HCT116 (cell line): ENCODE measurements at regions not wholly inside any gene's neighbourhood (a gene's known extent, or its start where the extent isn't known, plus 50 kb on each side); places are given as distances from the start of the nearest gene placed in this dataset.

Source experiments
- EZH2 ChIP-seq: fragments of 200-600 bp; sonication (generic); IDR thresholded peaks from 2 replicates; pipeline ENCODE4 v1.6.1; 2017; ENCODE audit warnings: antibody characterized with exemption, mixed run types
- EZH2phosphoT487 ChIP-seq: fragments of 200-600 bp; IDR thresholded peaks from 2 replicates; pipeline ENCODE4 v1.6.1; 2018; ENCODE audit warnings: antibody characterized with exemption, borderline replicate concordance
- JUND ChIP-seq: IDR thresholded peaks from 2 replicates; pipeline ENCODE4 v1.6.1; 2012
- POLR2AphosphoS5 ChIP-seq: IDR thresholded peaks from 2 replicates; pipeline ENCODE4 v1.6.1; 2011; ENCODE audit warnings: mild to moderate bottlenecking, low read depth, low read length, moderate library complexity
- SP1 ChIP-seq: IDR thresholded peaks from 2 replicates; pipeline ENCODE4 v1.6.1; 2012; ENCODE audit warnings: low read depth
- SRF ChIP-seq: IDR thresholded peaks from 2 replicates; pipeline ENCODE4 v1.6.1; 2012; ENCODE audit warnings: low read depth
- TF ChIP-seq, protein P1 (sequence below), 3 experiments: fragments of 200-600 bp in 1 of 3; sonication (generic) in 1 of 3; IDR thresholded peaks in 2 of 3; conservative IDR thresholded peaks in 1 of 3; 2 replicates each; pipeline ENCODE4 v1.5.1; 2012 to 2017; ENCODE audit warnings: low read depth in 2 of 3, low read length in 2 of 3, antibody characterized with exemption in 1 of 3, borderline replicate concordance in 1 of 3, control low read depth in 1 of 3, mild to moderate bottlenecking in 1 of 3, mixed read lengths in 1 of 3, mixed run types in 1 of 3, moderate library complexity in 1 of 3; ENCODE audit not compliant: insufficient read depth in 1 of 3
- TF ChIP-seq, protein P2 (sequence below): IDR thresholded peaks from 2 replicates; pipeline ENCODE4 v1.6.1; 2012
- TF ChIP-seq, protein P3 (sequence below): IDR thresholded peaks from 2 replicates; pipeline ENCODE4 v1.6.1; 2011; ENCODE audit warnings: mild to moderate bottlenecking, low read length, moderate library complexity; ENCODE audit not compliant: insufficient replicate concordance; ENCODE audit errors: extremely low read depth

- TF ChIP-seq, protein P1, sequence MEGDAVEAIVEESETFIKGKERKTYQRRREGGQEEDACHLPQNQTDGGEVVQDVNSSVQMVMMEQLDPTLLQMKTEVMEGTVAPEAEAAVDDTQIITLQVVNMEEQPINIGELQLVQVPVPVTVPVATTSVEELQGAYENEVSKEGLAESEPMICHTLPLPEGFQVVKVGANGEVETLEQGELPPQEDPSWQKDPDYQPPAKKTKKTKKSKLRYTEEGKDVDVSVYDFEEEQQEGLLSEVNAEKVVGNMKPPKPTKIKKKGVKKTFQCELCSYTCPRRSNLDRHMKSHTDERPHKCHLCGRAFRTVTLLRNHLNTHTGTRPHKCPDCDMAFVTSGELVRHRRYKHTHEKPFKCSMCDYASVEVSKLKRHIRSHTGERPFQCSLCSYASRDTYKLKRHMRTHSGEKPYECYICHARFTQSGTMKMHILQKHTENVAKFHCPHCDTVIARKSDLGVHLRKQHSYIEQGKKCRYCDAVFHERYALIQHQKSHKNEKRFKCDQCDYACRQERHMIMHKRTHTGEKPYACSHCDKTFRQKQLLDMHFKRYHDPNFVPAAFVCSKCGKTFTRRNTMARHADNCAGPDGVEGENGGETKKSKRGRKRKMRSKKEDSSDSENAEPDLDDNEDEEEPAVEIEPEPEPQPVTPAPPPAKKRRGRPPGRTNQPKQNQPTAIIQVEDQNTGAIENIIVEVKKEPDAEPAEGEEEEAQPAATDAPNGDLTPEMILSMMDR (IDR thresholded peaks at IDR 0.05 in 2 of 3, conservative IDR thresholded peaks at IDR 0.05 in 1 of 3; ENCODE audit: borderline replicate concordance in 1 of 3, insufficient read depth in 1 of 3, low read depth in 2 of 3, low read length in 2 of 3) = no peak
- TF ChIP-seq EZH2 (no peak), JUND (no peak), POLR2AphosphoS5 (no peak), SP1 (no peak), EZH2phosphoT487 (no peak), SRF (no peak)
- TF ChIP-seq, protein P2, sequence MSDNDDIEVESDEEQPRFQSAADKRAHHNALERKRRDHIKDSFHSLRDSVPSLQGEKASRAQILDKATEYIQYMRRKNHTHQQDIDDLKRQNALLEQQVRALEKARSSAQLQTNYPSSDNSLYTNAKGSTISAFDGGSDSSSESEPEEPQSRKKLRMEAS = no peak
- TF ChIP-seq, protein P3, sequence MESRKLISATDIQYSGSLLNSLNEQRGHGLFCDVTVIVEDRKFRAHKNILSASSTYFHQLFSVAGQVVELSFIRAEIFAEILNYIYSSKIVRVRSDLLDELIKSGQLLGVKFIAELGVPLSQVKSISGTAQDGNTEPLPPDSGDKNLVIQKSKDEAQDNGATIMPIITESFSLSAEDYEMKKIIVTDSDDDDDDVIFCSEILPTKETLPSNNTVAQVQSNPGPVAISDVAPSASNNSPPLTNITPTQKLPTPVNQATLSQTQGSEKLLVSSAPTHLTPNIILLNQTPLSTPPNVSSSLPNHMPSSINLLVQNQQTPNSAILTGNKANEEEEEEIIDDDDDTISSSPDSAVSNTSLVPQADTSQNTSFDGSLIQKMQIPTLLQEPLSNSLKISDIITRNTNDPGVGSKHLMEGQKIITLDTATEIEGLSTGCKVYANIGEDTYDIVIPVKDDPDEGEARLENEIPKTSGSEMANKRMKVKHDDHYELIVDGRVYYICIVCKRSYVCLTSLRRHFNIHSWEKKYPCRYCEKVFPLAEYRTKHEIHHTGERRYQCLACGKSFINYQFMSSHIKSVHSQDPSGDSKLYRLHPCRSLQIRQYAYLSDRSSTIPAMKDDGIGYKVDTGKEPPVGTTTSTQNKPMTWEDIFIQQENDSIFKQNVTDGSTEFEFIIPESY = no peak
These were observed 125.9 kb downstream of the EDN1 start for GRCh38 chr6:12415980-12416598.
